ENCODE measurements at regions not wholly inside any gene's neighbourhood (a gene's known extent, or its start where the extent isn't known, plus 50 kb on each side); places are given as distances from the start of the nearest gene placed in this dataset.

- TF ChIP-seq GATA3 (IDR thresholded peaks at IDR 0.05; ENCODE audit: low read depth, low read length): no peak
- no peak for TF ChIP-seq GATA2 (IDR thresholded peaks at IDR 0.05; ENCODE audit: low read depth, low read length)
Observed at GRCh38 chr3:117434661-117435412, 725.3 kb downstream of the TUSC7 start.
